HL-60 (cell line): ENCODE measurements at regions not wholly inside any gene's neighbourhood (a gene's known extent, or its start where the extent isn't known, plus 50 kb on each side); places are given as distances from the start of the nearest gene placed in this dataset.

Experiments
- CTCF ChIP-seq: IDR thresholded peaks from one replicate; pipeline ENCODE4 v1.5.1; 2011; ENCODE audit warnings: low read length, control low read depth, inconsistent platforms; ENCODE audit not compliant: insufficient read depth
- GABPA ChIP-seq: IDR thresholded peaks from 2 replicates; pipeline ENCODE4 v1.6.1; 2012; ENCODE audit warnings: low read depth
- POLR2AphosphoS5 ChIP-seq: IDR thresholded peaks from 2 replicates; pipeline ENCODE4 v1.6.1; 2012; ENCODE audit warnings: low read depth
- REST ChIP-seq: IDR thresholded peaks from 2 replicates; pipeline ENCODE4 v1.6.1; 2012; ENCODE audit warnings: low read depth; ENCODE audit not compliant: insufficient replicate concordance

DNA sequence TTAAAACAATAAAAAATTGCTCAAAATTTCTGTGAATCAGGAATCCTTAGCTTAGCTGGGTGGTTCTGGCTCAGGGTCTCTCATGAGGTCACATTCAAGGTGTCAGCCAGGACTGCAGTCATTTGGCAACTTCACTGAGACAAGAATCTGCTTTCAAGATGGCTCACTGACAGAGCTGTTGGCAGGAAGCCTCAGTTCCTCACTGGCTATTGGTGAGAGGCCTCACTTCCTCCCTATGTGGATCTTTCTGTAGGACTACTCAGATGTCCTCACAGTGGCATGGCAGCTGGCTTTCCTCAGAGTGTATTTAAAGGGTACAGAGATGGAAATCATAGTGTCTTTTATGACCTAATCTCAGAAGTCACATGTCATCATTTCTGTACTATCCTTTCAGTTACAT is 785.7 kb downstream of the ADGRL2 start:
- TF ChIP-seq CTCF (no peak), GABPA (no peak), REST (no peak), POLR2AphosphoS5 (no peak)
